Eye (tissue), 1 donor: ENCODE measurements at regions not wholly inside any gene's neighbourhood (a gene's known extent, or its start where the extent isn't known, plus 50 kb on each side); places are given as distances from the start of the nearest gene placed in this dataset.

Experiments used
- DNase-seq: peaks from one replicate; pipeline ENCODE4 v3.0.0-alpha.2; 2015

DNA sequence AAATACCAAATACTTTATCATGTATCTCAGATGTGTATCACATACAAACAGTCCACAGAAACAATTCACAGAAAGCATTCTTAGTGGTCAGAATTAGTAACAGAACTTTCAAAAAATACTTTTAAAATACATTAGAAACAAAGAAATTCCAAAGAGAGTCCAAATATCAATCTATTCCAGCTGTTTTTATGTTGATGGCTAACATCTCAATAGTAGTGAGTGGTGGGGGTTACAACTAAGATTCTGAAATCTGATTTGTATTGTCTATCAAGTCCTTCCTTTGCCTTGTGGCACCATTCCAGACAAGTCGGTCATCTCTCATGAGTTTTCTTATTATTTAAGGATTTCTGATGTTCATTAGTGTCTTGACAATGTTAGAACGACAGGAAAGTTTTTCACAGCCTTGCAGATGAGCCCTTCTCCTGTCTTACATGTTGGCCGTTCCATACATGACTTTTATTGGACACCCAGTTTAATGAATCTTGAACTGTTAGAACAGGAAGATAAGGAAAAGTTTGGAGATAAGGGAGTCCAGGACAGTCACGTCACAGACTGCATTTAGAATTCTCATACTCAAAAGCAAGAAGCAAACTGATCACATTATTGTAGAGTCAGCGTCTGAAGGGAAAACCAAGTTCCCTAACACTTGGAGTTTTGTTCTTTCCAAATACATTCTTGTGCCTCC, 410.3 kb downstream of the PID1 start:
- DNase-seq = peak; percentile 30

DNA sequence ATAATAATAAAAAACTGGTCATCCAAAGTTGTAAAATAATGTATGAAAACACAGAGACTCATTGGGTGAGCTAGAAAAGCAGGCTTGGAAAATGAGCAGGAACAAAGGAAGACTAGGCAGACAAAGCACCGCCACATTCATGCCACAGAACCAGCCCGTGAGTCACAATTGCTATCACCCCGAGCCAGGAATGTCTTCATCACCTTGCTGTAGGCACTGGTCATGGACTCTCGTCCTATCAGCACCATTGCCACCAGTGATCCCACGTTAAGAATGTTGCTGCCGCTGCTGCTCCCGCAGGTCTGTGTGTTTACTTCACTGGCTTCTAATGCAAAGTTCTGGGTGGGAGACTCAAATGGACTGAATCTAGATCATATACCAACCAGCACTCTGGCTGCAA, 417.9 kb downstream of the PID1 start:
- no peak for DNase-seq

DNA sequence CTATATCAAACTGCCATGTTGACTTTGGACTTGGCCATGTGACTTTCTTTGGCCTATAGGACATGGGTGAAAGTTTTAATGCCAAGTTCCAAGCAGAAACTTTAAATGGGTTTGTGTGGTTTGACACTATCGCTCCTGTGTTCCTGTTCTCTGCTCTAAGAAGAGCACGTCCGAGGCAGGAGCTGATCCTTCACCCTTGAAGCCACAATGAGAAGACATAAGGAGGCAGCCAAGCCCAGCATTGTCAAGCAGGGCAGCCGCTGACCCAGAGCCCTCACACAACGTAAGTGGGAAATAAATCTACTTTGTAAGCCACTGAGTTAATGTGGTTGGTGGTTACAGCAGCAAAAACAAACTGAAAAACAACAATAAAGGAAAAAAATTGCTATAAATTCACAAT, 422.4 kb downstream of the PID1 start:
- no peak for DNase-seq

DNA sequence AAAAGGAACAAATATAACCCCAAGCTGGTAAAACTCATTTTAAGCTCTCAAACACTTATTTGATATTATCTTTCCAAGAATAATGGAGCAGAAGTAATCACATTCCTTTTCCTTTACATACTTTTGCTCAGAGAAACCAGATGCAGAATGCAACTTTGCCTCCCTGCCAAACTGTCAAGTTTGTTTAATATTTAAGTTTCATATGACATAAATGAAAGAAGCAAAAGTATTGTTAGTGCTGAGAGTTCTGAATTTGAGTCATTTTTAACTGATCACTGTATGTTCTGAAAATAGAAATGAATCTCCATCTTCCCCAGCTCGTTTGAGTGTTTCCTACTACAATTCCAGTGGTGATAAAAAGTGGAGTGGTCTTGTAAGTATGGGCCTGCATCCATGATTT, 423.4 kb downstream of the PID1 start:
- DNase-seq = peak; percentile 69

DNA sequence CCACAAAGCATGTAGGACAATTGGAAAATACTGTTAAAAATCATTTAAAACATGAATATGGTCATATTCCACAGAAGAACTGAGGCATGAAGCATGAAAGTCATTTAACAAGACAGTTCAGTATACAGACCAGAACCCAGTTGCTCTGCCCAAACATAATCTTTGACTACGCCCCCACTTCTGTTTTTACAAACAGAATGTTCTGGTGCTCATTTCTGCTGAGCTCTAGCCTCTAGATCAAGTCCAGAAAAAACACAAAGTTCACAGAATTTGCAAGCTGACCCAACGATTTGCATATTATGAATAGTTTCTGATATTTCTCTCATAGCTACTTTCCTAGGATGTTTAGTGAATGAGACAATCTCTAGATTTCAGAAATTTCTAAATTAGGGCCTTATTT, 424.9 kb downstream of the PID1 start:
- peak; percentile 21 for DNase-seq

DNA sequence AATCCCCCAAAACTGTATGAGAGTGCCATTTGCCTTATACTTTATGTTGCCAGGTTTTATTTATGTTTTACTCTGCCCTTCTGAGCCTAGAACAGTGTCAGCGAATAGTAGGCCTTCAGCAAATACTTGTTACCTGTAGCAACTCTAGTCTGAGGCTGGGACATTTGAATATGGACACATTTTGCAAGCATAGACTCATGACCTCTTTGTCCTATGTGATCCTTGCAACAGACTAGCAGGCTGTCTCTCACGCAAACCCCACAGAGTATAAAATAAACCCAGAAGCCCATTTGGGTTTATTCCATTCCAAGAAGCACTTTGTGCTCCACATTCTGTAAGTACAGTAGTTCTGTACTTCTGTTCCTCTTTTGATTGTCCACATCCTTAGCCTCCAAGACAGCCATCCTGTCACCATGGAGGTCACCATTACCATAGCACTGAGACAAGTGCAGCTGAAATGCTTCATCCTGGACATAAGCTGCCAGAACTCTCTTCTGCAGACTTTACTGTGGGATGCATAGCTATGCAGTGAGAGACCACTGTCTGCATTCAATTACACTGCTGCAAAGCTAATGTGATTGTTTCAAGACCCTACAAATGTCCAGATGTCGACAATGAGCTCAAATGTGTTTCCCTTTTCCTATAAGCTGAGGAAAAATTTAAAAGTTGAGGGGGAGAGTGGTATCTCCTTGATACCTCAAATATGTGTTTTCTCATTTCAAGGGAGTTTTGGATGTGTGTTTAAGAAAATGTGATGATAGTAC, 425.7 kb downstream of the PID1 start:
- DNase-seq = peak; percentile 70

DNA sequence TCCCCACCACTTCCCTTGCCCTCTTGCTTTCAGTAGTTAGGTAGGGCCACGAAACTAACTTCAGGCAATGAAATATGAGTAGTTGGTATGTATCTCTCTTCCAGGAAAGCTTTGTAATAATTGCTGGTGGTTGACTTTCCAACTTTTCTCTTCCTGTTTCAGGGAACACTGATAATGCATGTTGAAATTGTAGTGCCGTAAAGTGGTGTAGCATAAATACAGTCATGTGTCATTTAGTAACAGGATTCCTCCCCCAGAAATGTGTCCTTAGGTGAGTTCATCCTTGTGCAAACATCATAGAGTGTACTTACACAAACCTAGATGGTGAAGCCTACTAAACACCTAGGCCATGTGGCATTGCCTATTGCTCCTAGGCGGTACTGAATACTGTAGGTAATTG, 429.2 kb downstream of the PID1 start:
- DNase-seq = peak; percentile 16

DNA sequence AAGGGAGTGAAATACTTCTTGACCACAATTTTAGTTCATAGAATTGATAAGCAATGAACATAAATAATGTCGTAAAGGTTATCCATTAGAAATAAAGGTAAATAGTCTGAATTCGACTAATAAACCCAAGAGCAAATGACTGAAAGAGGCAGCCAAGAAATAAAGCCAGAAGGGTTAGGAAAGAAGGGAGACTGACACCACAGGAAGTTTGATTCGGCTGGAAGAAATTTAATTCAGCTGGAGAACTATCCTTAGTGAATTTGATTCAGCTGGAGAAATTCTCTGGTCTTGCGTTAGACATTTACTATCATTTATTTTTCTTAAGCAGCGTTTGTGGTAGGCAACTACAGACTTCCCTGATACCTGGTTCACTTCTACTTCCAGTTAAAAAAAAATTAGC, 429.6 kb downstream of the PID1 start:
- DNase-seq = no peak

DNA sequence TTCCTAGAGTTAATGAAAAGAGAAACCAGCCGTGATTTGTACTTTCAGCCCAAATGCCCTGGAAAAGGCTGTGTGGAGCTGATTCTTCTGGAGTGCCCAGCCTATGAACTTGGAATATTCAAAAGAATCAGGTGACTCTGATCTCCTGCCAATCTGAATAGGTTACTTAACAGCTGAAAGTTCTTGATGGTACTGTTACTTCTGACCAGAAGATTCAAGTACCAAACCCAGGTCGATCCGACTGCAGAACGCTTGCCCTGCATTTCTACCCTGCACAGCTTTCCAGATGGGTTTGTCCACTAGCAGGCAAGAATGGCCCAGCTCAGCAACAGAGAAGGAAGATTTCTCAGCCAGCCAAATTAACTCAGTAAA, 430.4 kb downstream of the PID1 start:
- DNase-seq = no peak

DNA sequence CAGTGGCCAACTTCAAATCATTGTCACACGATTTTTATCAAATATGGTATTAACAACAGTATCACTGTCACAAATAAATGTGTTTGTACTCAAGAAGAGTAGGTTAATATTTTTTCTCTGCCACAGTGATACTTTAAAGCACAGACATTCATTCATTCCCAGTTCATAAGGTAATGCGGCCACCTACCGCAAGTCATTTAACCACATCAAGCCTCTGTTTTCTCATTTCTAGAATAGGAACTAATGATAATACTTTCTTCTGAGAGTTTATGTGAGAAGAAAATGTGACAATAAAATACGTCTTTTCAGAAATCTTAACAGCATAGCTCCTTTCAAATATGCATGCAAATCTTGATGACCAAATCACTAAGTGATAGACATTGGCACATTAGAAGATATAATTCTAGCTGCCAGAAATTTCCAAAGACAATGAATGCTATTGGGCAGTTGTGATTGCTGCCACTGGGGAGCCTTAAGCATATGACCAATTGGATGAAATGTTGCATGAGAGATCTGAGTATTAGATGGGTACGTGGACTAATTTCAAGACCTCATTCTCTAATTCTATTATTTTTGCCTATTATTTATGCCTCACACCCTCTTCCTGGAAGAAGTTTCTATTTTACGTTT, 430.9 kb downstream of the PID1 start:
- DNase-seq = no peak

DNA sequence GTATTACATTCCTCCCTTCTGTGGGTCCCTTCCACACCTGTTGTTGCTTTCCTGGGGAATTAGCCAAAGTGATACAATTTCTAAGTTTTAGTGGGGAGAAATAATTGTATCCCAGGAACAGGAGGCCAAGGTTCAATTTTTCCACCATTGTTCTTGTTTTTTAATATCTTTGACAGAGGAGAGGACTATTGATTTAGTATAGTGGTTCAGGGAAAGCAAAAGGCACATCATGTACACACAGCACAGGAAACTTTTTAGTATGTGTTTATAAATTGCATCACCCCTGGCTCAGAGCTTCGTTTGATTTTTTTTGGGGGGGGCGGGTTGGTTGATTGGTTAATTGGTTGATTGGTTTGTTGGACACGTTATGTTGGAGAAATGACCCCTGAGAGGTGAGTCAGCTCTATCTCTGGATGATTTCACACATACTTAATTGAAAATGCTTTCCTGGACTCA, 431.6 kb downstream of the PID1 start:
- DNase-seq = peak; percentile 8

DNA sequence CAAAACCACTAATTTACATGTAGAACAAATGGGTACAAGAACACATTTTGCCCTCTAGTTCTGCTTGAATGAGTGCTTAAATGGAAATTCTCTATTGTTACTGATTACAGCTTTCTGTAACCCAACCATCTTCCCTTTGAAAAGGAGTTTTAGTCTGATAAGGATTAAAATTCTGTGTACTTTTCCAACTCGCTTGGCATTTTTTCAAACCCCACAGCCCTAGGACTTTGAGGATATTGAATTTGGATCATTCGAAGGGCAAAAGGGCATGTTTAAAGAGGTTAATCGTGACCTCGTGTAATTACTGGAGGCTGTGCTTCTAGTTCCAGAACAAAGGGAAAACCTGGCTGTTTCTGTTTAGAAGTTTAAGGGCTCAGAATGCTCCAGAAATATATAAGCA, 432.3 kb downstream of the PID1 start:
- DNase-seq = peak; percentile 28

DNA sequence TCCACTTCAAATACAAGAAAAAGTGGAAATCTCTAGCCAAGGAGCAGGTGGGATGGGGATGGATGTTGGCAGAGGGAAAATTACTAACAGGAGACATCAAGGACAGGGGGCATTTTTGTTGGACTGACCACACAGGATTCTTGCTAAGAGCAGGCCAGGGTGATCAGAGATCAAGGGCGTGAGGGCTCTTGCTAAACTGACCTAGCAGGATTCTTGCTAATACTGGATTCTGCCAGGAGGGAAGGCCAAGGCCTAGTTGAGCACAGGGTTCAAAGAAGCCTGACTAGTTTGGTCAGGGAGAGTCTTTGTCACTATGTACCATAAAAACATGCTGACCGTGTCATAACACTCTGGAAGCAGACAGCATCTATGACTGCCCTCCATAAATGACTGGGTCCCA, 442.7 kb downstream of the PID1 start:
- no peak for DNase-seq

DNA sequence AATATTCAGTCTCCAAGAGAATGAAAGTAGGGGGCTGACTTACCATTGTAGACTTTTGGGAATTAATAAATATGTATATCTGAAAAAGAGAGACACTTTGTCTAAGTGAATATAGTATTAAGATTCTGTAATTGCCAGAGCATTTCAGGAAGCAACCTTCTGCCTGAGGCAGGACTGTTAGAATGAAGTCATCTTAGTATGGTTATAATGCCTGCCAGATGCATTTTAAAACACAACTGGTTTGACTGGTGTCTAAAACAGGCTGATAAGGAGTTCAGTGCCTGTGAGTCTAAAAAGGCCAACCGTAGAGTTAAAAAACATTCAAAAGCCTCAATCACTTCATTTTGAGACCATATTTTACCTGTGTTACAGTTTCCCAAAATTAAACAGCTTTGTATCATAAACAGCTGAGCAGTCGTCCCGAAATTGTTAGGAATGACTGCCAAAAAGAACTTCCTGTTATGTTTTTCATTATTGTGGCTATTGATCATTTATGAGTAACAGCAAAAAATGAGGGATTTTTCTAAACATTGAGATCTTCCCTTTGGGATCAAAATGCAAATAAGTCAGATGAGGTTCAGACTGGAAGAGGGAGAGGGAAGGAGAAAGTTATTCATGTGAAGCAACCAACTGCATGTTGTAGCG, 443.9 kb downstream of the PID1 start:
- peak; percentile 27 for DNase-seq

DNA sequence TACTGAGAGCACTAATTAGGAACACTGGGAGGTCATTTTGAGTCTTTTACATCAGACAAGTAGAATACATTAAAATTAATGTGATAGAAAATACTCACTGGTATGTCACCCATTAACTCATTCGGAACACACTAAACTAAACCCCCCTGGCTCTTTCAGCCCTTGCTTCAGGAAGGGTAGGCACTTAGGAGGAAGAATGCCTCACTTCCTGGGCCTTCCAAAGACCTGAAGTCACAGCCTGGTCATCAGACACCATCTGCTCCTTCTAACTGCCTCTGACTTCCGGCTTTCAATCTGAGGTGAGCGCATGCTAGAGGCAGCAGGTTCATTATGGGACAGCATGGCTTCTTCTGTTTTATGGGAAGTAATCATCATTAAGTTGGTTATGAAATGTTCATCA, 451.4 kb downstream of the PID1 start:
- no peak for DNase-seq

DNA sequence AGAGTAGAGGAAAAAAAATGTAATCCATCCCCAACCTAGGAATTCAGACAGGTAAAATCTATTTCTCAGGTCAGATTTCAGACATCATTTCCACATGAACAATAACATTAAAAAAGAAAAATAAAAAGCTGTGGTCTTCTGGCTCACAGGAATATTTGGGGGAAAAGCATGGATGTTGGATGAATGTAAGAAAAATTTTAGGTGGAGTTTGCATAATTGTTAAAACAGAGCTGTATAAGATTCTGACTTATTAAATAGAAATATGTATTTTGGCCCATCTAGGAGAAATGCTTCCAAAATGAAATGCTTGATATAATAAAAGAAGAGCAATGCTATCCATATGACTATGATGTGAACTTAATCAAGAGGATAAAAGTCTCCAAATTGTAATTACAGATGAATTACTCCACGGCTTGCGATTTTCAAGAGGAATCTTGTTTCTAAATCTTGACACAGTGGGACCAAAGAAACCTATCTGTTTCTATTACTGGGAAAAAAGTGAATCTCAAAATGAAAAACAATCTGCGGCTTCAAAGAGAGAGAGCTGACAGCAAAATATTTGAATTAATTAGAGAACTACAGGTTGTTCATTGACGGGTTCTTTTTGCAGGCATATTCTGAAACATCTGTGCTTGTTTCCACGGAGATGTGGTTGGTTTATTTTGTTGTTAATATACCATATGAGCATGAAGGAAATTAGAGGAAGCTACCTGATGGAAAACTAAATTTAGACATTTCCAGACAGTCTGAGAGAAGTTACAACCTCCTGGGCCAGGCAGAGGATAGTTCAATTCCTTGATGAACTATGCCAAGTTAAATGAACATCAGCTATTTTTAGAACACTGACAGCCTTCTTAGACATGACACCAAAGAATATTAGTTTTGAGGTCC, 468.7 kb downstream of the PID1 start:
- peak; percentile 15 for DNase-seq

DNA sequence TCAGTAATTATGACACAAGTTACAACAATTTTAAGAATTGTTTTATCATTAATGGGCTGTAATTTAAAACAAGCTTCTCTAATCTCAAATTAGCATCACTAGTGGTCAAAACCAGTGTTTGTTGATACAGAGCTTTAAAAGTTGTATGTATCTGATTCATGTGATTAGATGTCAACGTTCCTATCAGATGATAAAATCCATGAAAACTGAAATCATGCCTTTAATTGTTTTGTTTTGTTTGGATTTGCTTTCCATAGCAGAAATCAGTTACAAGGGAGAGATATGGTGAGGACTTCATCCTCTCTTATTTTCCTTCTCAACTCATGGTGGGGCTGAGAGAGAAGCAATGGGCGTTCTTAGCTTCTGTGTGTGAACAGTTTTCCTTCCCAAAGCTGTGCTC, 469.6 kb downstream of the PID1 start:
- DNase-seq = peak; percentile 18

DNA sequence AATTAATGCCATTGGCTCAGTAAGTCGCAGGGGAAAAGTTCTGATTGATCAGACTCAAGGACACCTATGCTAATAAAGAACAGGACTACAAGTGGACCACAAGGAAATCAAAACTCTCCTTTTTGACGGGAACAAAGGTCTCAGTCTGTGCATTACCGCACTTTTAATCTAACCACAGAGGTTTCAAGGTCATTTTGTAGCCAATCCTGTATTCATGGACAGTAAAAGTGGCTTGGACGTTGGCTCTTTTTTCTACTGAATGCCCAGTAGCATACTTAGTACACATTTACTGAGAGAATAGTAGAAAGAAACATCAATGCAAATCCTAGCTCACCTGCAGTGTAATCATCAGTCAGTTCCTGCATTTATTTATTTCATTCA, 471.9 kb downstream of the PID1 start:
- no peak for DNase-seq

DNA sequence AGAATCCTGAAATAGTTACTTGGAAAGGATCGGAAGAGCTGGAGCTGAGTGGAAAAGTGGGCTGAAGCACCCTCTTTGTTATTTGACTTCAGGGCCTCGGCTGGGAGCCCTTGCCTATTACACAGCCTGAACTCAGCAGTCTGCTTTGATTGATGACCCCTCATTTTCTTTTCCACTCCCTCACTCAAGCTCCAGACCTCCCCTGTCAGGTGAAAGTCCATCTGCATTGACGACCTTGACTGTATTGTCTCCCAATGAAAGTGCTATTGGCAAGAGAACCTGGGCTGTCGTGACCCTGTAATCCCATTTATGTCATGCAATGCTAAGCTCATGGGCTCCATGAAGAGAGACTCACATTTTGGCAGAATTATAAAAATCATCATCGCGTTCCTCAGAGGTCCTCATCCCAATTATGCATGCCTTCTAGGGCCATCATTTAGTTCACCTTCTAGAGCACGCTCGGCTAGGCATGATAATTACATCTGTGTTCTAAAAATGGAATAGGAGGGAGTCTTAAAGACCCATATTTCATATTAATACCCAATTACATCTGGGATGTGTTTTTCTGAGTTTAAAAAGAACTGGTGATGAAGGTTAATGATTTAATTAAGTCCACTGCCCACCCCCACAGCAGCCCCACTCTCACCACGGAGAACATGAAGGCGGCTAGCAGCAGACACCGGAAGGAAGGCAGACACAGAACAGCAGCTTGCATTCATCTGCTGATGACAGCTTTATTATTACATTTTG, 472.5 kb downstream of the PID1 start:
- DNase-seq = no peak

DNA sequence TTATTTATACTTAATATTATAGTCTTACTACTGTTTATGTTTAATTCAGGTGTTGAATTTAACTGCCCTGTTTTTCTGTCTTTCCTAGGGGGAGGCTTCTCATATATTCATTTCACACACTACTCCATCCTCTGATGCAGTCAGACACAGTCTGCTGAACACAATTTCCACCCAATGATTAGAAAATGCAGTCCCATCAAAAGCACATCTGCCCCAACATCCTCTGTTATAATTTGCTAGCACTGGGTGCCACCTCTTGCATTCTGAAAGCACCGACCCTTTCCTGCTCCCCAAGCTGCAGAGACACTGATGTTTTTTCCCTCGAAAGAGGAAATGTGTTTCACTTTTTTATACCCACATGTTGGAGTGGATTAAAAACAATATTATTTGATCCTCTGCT, 474.7 kb downstream of the PID1 start:
- peak; percentile 11 for DNase-seq

DNA sequence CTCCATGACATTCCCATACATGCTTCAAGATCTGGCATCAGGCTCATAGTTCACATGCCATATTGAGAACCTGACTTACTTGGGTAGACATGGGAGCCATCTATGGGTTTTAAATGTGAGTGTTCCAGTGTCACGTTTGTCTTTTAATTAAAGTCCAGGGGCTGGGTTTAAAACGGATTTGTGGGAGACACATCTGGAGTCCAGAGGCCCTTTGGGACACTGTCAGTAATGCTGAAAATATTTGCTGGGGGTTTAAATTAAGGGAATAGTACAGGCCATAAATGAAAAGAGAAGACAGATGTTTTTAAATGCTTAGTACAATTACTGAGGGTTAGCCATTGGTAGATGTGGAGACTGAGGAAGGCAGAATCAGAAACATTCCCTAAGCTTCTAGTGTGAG, 478.0 kb downstream of the PID1 start:
- no peak for DNase-seq

DNA sequence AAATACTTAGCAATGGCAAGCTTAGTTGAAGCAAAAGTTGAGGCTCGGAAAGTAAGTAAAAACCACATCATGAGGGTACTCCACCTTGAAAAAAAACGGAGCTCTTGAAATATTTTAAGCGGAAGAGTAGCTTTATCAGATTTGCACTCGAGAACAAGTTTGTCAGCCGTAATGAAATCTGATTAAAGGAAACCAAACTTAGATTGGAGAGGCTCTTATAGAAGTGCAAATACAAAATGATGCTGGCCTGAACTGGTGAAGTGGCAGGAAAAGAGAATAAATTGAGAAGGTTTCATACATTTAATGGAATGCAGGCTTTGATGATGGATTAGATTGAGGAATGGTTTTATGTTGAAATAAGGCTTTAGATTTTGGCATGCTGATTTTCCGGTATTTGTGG, 484.2 kb downstream of the PID1 start:
- DNase-seq = no peak
